ENCODE measurements at regions not wholly inside any gene's neighbourhood (a gene's known extent, or its start where the extent isn't known, plus 50 kb on each side); places are given as distances from the start of the nearest gene placed in this dataset.

- WGBS (ENCODE audit: insufficient coverage, low lambda C conversion rate) = no CpG with 5 or more reads among the region's 16 CpGs
- H3K4me3 ChIP-seq (ENCODE audit: low read length) = no peak overlapping the region
- no peak overlapping the region for H3K27ac ChIP-seq (ENCODE audit: low read length)
Measured at GRCh38 chr2:158745067-158745865, 49.9 kb upstream of the DAPL1 start.

More at GRCh38 chr2:158745067-158745865, 49.9 kb upstream of the DAPL1 start:
- Histone ChIP-seq H3K4me1 (ENCODE audit: control insufficient read depth, insufficient read depth, low read length) (no peaks in the 10 kb centered on the region), H3K27me3 (ENCODE audit: control insufficient read depth, insufficient read depth, low read length) (peaks cover 5% of the 10 kb centered on the region), H3K36me3 (ENCODE audit: control insufficient read depth, insufficient read depth, low read length) (no peaks in the 10 kb centered on the region), H3K9me3 (ENCODE audit: control insufficient read depth, low read depth, low read length) (no peaks in the 10 kb centered on the region)
- DNase-seq = peak; percentile 42 to 52

Data from large intestine (tissue), 3 donors.